Cardiac fibroblast (primary cell): ENCODE measurements at regions not wholly inside any gene's neighbourhood (a gene's known extent, or its start where the extent isn't known, plus 50 kb on each side); places are given as distances from the start of the nearest gene placed in this dataset.

Experiments used
- DNase-seq, 2 donors: peaks; one replicate each; pipeline versions ENCODE4 v3.0.0 to v3.0.0-alpha.2; 2010; ENCODE audit warnings: low read depth in 2 of 2
- H3K4me3 ChIP-seq, 2 donors: replicated peaks in 1 of 2; 1 replicate in 1 of 2; 2 replicates in 1 of 2; pipeline ENCODE4 v1.5.1; 2011; ENCODE audit warnings: low read depth in 2 of 2, low read length in 2 of 2, mild to moderate bottlenecking in 2 of 2, moderate library complexity in 1 of 2
- CTCF ChIP-seq: IDR thresholded peaks from one replicate; pipeline ENCODE4 v1.5.1; 2011; ENCODE audit warnings: low read depth, mild to moderate bottlenecking, low read length, inconsistent platforms

GRCh38 chr2:120533625-120534024 is 187.7 kb downstream of the INHBB start:
- no peak overlapping the region for H3K4me3 ChIP-seq
- DNase-seq: no peak
- no peak for TF ChIP-seq CTCF

GRCh38 chr2:120534457-120534856 is 188.5 kb downstream of the INHBB start:
- DNase-seq: no peak
- H3K4me3 ChIP-seq: no peak overlapping the region
- TF ChIP-seq CTCF: no peak

- no peak for DNase-seq
- TF ChIP-seq CTCF: no peak
- no peak overlapping the region for H3K4me3 ChIP-seq
Measured at GRCh38 chr2:120535081-120535480, 189.1 kb downstream of the INHBB start.

- no peak for TF ChIP-seq CTCF
- no peak for DNase-seq
- H3K4me3 ChIP-seq: no peak overlapping the region
Measured at GRCh38 chr2:120536141-120536540, 190.2 kb downstream of the INHBB start.

GRCh38 chr2:120538691-120539423 is 192.9 kb downstream of the INHBB start:
- no peak for DNase-seq
- no peak overlapping the region for H3K4me3 ChIP-seq
- no peak for TF ChIP-seq CTCF

GRCh38 chr2:120539424-120539936 is 193.5 kb downstream of the INHBB start:
- no peak for TF ChIP-seq CTCF
- no peak for DNase-seq
- H3K4me3 ChIP-seq: no peak overlapping the region
